Skeletal muscle tissue (tissue), 3 donors: ENCODE measurements at regions not wholly inside any gene's neighbourhood (a gene's known extent, or its start where the extent isn't known, plus 50 kb on each side); places are given as distances from the start of the nearest gene placed in this dataset.
"Not testable (repeated sequence)": the region's sequence is repeated elsewhere in the genome, so short reads cannot be mapped to it uniquely, and the experiment has no call there.

Experiments
- H3K27ac ChIP-seq: one replicate; pipeline ENCODE4 v1.7.0; 2013; ENCODE audit warnings: mild to moderate bottlenecking, low read depth, low read length, inconsistent platforms
- H3K27me3 ChIP-seq, 3 donors: one replicate each; pipeline ENCODE4 v1.7.0; 2013; ENCODE audit warnings: low read length in 3 of 3; ENCODE audit not compliant: control insufficient read depth in 3 of 3, insufficient read depth in 3 of 3
- H3K36me3 ChIP-seq, 3 donors: one replicate each; pipeline ENCODE4 v1.7.0; 2013; ENCODE audit warnings: low read length in 3 of 3; ENCODE audit not compliant: control insufficient read depth in 3 of 3, insufficient read depth in 3 of 3
- H3K4me1 ChIP-seq, 3 donors: one replicate each; pipeline ENCODE4 v1.7.0; 2013; ENCODE audit warnings: low read length in 3 of 3, mild to moderate bottlenecking in 3 of 3; ENCODE audit not compliant: control insufficient read depth in 3 of 3, insufficient read depth in 3 of 3
- H3K4me3 ChIP-seq, 3 donors: one replicate each; pipeline ENCODE4 v1.7.0; 2013; ENCODE audit warnings: low read length in 3 of 3
- H3K9ac ChIP-seq, 3 donors: one replicate each; pipeline ENCODE4 v1.7.0; 2013; ENCODE audit warnings: low read length in 3 of 3, mild to moderate bottlenecking in 3 of 3, moderate library complexity in 2 of 3, low read depth in 1 of 3
- H3K9me3 ChIP-seq, 3 donors: one replicate each; pipeline ENCODE4 v1.7.0; 2013; ENCODE audit warnings: low read length in 3 of 3; ENCODE audit not compliant: control insufficient read depth in 3 of 3
- donor health status: Osteomylitis.

- not testable (repeated sequence) for H3K27ac ChIP-seq, H3K9me3 ChIP-seq, H3K9ac ChIP-seq, H3K36me3 ChIP-seq, H3K4me1 ChIP-seq, H3K4me3 ChIP-seq
- peaks cover 8 to 12% (median 12%) of the 10 kb centered on the region in 3 donors for H3K27me3 ChIP-seq
Measured at GRCh38 chr9:62857280-62857679, 1667.4 kb downstream of the SPATA31A7 start.

- H3K4me3 ChIP-seq, H3K9me3 ChIP-seq, H3K36me3 ChIP-seq, H3K27ac ChIP-seq, H3K9ac ChIP-seq, H3K4me1 ChIP-seq: not testable (repeated sequence)
- H3K27me3 ChIP-seq: peaks cover 9 to 13% (median 12%) of the 10 kb centered on the region in 3 donors
Measured at GRCh38 chr9:62858240-62858639, 1668.4 kb downstream of the SPATA31A7 start.

GRCh38 chr9:62860939-62861860 lies 1671.4 kb downstream of the SPATA31A7 start:
- not testable (repeated sequence) for H3K4me3 ChIP-seq, H3K4me1 ChIP-seq, H3K9me3 ChIP-seq, H3K9ac ChIP-seq, H3K36me3 ChIP-seq, H3K27ac ChIP-seq
- peaks cover 12 to 16% (median 13%) of the 10 kb centered on the region in 3 donors for H3K27me3 ChIP-seq

DNA sequence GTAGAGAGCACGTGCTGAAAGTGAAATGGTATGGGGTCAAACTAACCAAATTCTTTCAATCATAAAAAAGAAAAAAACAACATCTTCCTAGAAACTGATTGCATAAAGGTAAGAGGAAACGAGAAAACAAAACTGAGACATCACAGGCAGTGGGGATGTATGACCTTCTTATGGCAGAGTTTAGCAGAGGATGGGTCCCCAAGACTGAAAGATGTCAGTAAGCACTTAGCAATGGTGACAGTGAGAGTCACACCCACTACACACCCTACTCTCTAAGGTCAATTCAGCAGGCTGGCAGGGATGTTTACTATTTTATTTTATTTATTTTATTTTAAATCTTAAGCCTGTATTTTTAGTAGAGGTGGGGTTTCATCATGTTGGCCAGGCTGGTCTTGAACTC lies 1672.3 kb downstream of the SPATA31A7 start:
- not testable (repeated sequence) for H3K27ac ChIP-seq, H3K9me3 ChIP-seq, H3K36me3 ChIP-seq, H3K4me3 ChIP-seq, H3K9ac ChIP-seq, H3K4me1 ChIP-seq
- H3K27me3 ChIP-seq: peaks cover 12 to 16% (median 13%) of the 10 kb centered on the region in 3 donors

- not testable (repeated sequence) for H3K27ac ChIP-seq
- peaks cover 12 to 13% (median 12%) of the 10 kb centered on the region in 3 donors for H3K27me3 ChIP-seq
Measured at GRCh38 chr9:62863319-62863718, 1673.5 kb downstream of the SPATA31A7 start.

GRCh38 chr9:62863867-62864266 lies 1674.0 kb downstream of the SPATA31A7 start:
- H3K27ac ChIP-seq, H3K4me3 ChIP-seq, H3K9ac ChIP-seq, H3K4me1 ChIP-seq, H3K36me3 ChIP-seq, H3K9me3 ChIP-seq: not testable (repeated sequence)
- H3K27me3 ChIP-seq: peaks cover 11 to 13% (median 12%) of the 10 kb centered on the region in 3 donors

More at GRCh38 chr9:62863319-62863718, 1673.5 kb downstream of the SPATA31A7 start:
- H3K9ac ChIP-seq, H3K4me1 ChIP-seq, H3K9me3 ChIP-seq, H3K36me3 ChIP-seq, H3K4me3 ChIP-seq: not testable (repeated sequence)

DNA sequence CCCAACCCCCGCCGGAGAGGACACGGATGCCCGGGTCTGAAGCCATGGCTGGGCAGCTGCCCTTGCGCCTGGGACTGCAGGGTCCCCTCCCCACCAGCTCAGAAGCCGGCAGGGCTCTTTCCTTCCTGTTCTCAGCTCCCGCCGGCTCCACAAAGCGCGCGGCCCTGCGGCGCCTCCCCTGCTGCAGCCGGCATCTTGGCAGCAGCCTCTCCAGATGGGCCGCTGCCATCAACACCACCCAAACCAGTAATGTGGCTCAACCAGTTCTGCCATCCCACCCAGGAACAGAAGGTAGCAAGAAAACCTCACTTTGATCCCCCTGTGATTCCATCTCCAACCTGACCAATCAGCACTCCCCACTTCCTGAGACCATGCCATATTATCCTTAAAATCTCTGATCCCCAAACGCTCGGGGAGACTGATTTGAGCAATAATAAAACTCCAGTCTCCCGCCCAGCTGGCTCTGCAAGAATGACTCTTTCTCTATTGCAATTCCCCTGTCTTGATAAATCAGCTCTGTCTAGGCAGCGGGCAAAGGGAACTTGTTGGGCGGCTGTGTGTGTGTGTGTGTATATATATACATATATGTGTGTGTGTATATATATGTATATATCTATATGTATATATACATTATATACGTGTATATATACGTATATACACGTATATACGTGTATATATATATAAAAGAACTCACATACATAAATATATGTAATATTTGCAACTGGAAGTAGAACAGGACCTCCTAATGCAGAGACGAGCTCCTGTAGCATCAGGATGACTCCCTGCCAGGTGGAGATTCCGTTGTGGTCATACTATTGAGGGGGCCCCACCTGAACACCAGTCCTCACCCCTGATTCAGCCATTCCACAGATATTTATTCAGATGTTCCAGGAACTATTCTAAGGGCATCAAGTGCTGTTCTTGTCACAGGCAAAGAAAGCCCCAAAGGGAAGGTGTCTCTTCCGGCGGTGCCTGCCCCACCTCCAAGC lies 1674.9 kb downstream of the SPATA31A7 start:
- H3K27me3 ChIP-seq: peaks cover 11 to 13% (median 12%) of the 10 kb centered on the region in 3 donors
- not testable (repeated sequence) for H3K4me3 ChIP-seq, H3K27ac ChIP-seq

GRCh38 chr9:62869061-62869460 lies 1679.2 kb downstream of the SPATA31A7 start:
- not testable (repeated sequence) for H3K9ac ChIP-seq, H3K36me3 ChIP-seq, H3K4me3 ChIP-seq, H3K9me3 ChIP-seq, H3K27me3 ChIP-seq, H3K27ac ChIP-seq, H3K4me1 ChIP-seq

More for the DNA sequence above, 1674.9 kb downstream of the SPATA31A7 start:
- H3K9me3 ChIP-seq, H3K9ac ChIP-seq, H3K36me3 ChIP-seq, H3K4me1 ChIP-seq: not testable (repeated sequence)

- not testable (repeated sequence) for H3K36me3 ChIP-seq, H3K4me1 ChIP-seq, H3K27me3 ChIP-seq
Measured at GRCh38 chr9:62871765-62872164, 1681.9 kb downstream of the SPATA31A7 start.

GRCh38 chr9:62874213-62874612 lies 1684.4 kb downstream of the SPATA31A7 start:
- not testable (repeated sequence) for H3K27ac ChIP-seq, H3K27me3 ChIP-seq, H3K4me1 ChIP-seq, H3K9ac ChIP-seq, H3K9me3 ChIP-seq, H3K36me3 ChIP-seq, H3K4me3 ChIP-seq

More at GRCh38 chr9:62871765-62872164, 1681.9 kb downstream of the SPATA31A7 start:
- H3K9ac ChIP-seq, H3K4me3 ChIP-seq, H3K9me3 ChIP-seq, H3K27ac ChIP-seq: not testable (repeated sequence)
